ENCODE measurements at regions not wholly inside any gene's neighbourhood (a gene's known extent, or its start where the extent isn't known, plus 50 kb on each side); places are given as distances from the start of the nearest gene placed in this dataset.

DNA sequence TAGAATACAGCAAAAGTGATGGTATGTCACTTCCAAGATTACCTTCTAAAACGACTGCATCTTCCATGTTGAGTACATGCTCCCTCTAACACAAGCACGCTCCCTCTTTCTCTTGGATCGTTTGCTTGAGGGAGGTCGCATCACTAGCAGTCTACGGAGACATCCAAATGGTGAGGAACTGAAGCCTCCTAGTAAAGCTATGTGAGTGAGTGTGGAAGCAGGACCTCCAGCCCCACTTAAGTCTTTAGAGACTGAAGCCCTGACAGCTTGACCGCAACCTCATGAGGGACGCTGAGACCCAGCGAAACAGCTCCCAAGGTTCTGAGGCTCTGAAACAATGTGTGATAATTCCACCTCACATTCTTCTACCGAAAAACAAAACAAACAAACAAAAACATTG, 486.7 kb upstream of the GCFC2 start:
- Histone ChIP-seq H3K9me3 (ENCODE audit: control insufficient read depth, insufficient read depth, low read depth, low read length) (no peaks in the 10 kb centered on the region), H3K36me3 (ENCODE audit: control insufficient read depth, insufficient read depth, low read length) (no peaks in the 10 kb centered on the region), H3K4me1 (ENCODE audit: control insufficient read depth, insufficient read depth, low read length) (no peaks in the 10 kb centered on the region), H3K4me3 (ENCODE audit: low read depth in 2 of 2, low read length in 2 of 2) (no peak overlapping the region), H3K27ac (ENCODE audit: low read length) (no peak overlapping the region), H3K27me3 (ENCODE audit: control insufficient read depth, insufficient read depth, low read length) (no peaks in the 10 kb centered on the region)
- ATAC-seq = no peak
- ChIA-PET POLR2A (no interaction called here), CTCF (interaction anchor here (0.6 kb wide), 1 partner anchor 459 kb away, joined by 5 read pairs; no protein-coding TSS in a partner anchor)
- no TSS peak for BruUV-seq (replicated peaks)
- in situ Hi-C loops (cut with HindIII; ENCODE audit: low pct_unique_long_range_greater_than_20kb, low sequenced_read_pairs) (no loop called here), intact Hi-C loops (cut with micrococcal nuclease; ENCODE audit: unreplicated experiment) (no loop called here)
- no peak for DNase-seq (ENCODE audit: low read depth, low spot score)
- TF ChIP-seq POLR2AphosphoS5 (IDR thresholded peaks at IDR 0.05; ENCODE audit: low read depth, low read length) = no peak
- TF ChIP-seq, protein P1, sequence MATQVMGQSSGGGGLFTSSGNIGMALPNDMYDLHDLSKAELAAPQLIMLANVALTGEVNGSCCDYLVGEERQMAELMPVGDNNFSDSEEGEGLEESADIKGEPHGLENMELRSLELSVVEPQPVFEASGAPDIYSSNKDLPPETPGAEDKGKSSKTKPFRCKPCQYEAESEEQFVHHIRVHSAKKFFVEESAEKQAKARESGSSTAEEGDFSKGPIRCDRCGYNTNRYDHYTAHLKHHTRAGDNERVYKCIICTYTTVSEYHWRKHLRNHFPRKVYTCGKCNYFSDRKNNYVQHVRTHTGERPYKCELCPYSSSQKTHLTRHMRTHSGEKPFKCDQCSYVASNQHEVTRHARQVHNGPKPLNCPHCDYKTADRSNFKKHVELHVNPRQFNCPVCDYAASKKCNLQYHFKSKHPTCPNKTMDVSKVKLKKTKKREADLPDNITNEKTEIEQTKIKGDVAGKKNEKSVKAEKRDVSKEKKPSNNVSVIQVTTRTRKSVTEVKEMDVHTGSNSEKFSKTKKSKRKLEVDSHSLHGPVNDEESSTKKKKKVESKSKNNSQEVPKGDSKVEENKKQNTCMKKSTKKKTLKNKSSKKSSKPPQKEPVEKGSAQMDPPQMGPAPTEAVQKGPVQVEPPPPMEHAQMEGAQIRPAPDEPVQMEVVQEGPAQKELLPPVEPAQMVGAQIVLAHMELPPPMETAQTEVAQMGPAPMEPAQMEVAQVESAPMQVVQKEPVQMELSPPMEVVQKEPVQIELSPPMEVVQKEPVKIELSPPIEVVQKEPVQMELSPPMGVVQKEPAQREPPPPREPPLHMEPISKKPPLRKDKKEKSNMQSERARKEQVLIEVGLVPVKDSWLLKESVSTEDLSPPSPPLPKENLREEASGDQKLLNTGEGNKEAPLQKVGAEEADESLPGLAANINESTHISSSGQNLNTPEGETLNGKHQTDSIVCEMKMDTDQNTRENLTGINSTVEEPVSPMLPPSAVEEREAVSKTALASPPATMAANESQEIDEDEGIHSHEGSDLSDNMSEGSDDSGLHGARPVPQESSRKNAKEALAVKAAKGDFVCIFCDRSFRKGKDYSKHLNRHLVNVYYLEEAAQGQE (IDR thresholded peaks at IDR 0.05; ENCODE audit: insufficient read depth in 1 of 2, low read depth in 2 of 2, low read length in 1 of 2) = no peak
- no peak for TF ChIP-seq SIN3A (IDR thresholded peaks at IDR 0.05; ENCODE audit: borderline replicate concordance, insufficient read depth, low read depth, low read length)
- no peak for TF ChIP-seq TCF7L2 (IDR thresholded peaks at IDR 0.05; ENCODE audit: low read depth, low read length)
- TF ChIP-seq, protein P2, sequence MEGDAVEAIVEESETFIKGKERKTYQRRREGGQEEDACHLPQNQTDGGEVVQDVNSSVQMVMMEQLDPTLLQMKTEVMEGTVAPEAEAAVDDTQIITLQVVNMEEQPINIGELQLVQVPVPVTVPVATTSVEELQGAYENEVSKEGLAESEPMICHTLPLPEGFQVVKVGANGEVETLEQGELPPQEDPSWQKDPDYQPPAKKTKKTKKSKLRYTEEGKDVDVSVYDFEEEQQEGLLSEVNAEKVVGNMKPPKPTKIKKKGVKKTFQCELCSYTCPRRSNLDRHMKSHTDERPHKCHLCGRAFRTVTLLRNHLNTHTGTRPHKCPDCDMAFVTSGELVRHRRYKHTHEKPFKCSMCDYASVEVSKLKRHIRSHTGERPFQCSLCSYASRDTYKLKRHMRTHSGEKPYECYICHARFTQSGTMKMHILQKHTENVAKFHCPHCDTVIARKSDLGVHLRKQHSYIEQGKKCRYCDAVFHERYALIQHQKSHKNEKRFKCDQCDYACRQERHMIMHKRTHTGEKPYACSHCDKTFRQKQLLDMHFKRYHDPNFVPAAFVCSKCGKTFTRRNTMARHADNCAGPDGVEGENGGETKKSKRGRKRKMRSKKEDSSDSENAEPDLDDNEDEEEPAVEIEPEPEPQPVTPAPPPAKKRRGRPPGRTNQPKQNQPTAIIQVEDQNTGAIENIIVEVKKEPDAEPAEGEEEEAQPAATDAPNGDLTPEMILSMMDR (IDR thresholded peaks at IDR 0.05) = no peak

DNA sequence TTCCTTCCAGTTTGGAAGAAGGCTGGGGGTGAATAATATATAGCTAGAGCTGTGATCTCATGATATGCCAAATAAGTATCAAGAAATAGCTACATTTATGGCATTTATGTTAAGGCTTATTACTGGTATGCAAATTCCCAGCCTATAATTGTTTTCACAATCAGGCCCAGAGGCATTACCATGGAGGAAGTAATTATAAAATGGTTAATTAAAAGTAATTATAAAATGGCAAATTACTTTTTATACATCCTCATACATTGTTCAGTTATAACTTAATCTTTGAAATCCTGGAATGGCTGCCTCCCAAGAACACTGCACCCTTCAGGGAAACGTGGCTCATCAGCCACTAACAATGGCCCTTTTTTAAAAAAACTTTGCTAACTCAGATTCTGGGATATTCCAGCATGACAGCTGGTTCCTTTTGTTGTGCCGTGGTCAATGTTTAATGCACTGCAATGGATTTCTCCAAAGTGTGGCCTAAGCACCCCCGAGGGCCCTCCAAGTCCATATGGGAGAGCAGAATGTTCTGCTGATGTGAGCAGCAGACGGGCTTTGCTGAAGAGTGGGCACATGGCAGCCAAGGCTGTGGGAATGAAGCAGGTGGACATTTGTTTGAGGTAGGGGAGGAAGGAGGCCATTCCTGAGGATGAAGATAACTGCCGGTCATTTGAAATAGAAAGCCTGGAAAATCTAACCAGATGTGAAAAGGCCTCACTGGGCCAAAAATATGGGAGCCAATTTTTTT, 483.5 kb upstream of the GCFC2 start:
- in situ Hi-C loops (cut with HindIII; ENCODE audit: low pct_unique_long_range_greater_than_20kb, low sequenced_read_pairs) = no loop called here
- DNase-seq (ENCODE audit: low read depth, low spot score) = no peak
- Histone ChIP-seq H3K9me3 (ENCODE audit: control insufficient read depth, insufficient read depth, low read depth, low read length) (no peaks in the 10 kb centered on the region), H3K4me1 (ENCODE audit: control insufficient read depth, insufficient read depth, low read length) (no peaks in the 10 kb centered on the region), H3K27me3 (ENCODE audit: control insufficient read depth, insufficient read depth, low read length) (no peaks in the 10 kb centered on the region), H3K4me3 (ENCODE audit: low read depth in 2 of 2, low read length in 2 of 2) (no peak overlapping the region), H3K27ac (ENCODE audit: low read length) (no peak overlapping the region), H3K36me3 (ENCODE audit: control insufficient read depth, insufficient read depth, low read length) (no peaks in the 10 kb centered on the region)
- ChIA-PET CTCF (no interaction called here), POLR2A (no interaction called here)
- TF ChIP-seq SIN3A (IDR thresholded peaks at IDR 0.05; ENCODE audit: borderline replicate concordance, insufficient read depth, low read depth, low read length) (no peak), POLR2AphosphoS5 (IDR thresholded peaks at IDR 0.05; ENCODE audit: low read depth, low read length) (no peak), TCF7L2 (IDR thresholded peaks at IDR 0.05; ENCODE audit: low read depth, low read length) (no peak)
- TF ChIP-seq, protein P2 (IDR thresholded peaks at IDR 0.05) = no peak
- TF ChIP-seq, protein P1 (IDR thresholded peaks at IDR 0.05; ENCODE audit: insufficient read depth in 1 of 2, low read depth in 2 of 2, low read length in 1 of 2) = no peak
- ATAC-seq = no peak
- intact Hi-C loops (cut with micrococcal nuclease; ENCODE audit: unreplicated experiment) = no loop called here
- BruUV-seq (replicated peaks) = no TSS peak

All from Panc1 (cell line).